Smooth muscle cell (in vitro differentiated cells): ENCODE measurements at regions not wholly inside any gene's neighbourhood (a gene's known extent, or its start where the extent isn't known, plus 50 kb on each side); places are given as distances from the start of the nearest gene placed in this dataset.

Source experiments
- DNase-seq: peaks from one replicate; lab custom pipeline; 2025; ENCODE audit not compliant: unreplicated experiment; lab: John Stamatoyannopoulos, UW
- H2AFZ ChIP-seq: fragments of 200-600 bp; sonication (generic); 2 replicates; pipeline ENCODE4 v1.6.0; 2016; ENCODE audit warnings: antibody characterized with exemption, low read depth, mild to moderate bottlenecking
- H3F3A ChIP-seq: fragments of 200-600 bp; sonication (generic); 2 replicates; pipeline ENCODE4 v1.6.0; 2017; ENCODE audit warnings: antibody characterized with exemption, low read depth
- H3K27ac ChIP-seq: fragments of 200-600 bp; sonication (generic); 2 replicates; pipeline ENCODE4 v1.5.1; 2016; ENCODE audit warnings: low read depth, mild to moderate bottlenecking
- H3K27me3 ChIP-seq: fragments of 200-600 bp; sonication (generic); 2 replicates; pipeline ENCODE4 v1.6.1; 2016; ENCODE audit warnings: low read depth, mild to moderate bottlenecking
- H3K36me3 ChIP-seq: fragments of 200-600 bp; sonication (generic); 2 replicates; pipeline ENCODE4 v1.5.1; 2016; ENCODE audit warnings: low read depth
- H3K4me1 ChIP-seq: fragments of 200-600 bp; sonication (generic); 2 replicates; pipeline ENCODE4 v1.5.1; 2016; ENCODE audit warnings: low read depth
- H3K4me2 ChIP-seq: fragments of 200-600 bp; sonication (generic); 2 replicates; pipeline ENCODE4 v1.6.0; 2016; ENCODE audit warnings: mild to moderate bottlenecking
- H3K4me3 ChIP-seq: fragments of 200-600 bp; sonication (generic); 2 replicates; pipeline ENCODE4 v1.5.1; 2016; ENCODE audit warnings: mild to moderate bottlenecking
- H3K79me2 ChIP-seq: fragments of 200-600 bp; sonication (generic); 2 replicates; pipeline ENCODE4 v1.6.0; 2016; ENCODE audit warnings: low read depth, mild to moderate bottlenecking
- H3K9ac ChIP-seq: fragments of 200-600 bp; sonication (generic); 2 replicates; pipeline ENCODE4 v1.6.0; 2016; ENCODE audit warnings: low read depth
- H3K9me3 ChIP-seq: fragments of 200-600 bp; sonication (generic); replicated peaks from 2 replicates; pipeline ENCODE4 v1.5.1; 2016; ENCODE audit warnings: low read depth
- H4K20me1 ChIP-seq: fragments of 200-600 bp; sonication (generic); 2 replicates; pipeline ENCODE4 v1.6.0; 2016; ENCODE audit warnings: low read depth
- CTCF ChIP-seq: fragments of 200-600 bp; sonication (generic); IDR thresholded peaks from 2 replicates; pipeline ENCODE4 v1.5.1; 2017; ENCODE audit warnings: borderline replicate concordance, mild to moderate bottlenecking, antibody characterized with exemption; ENCODE audit not compliant: insufficient read depth, poor library complexity, severe bottlenecking
- WGBS: methylation state at CpG from one replicate; pipeline ENCODE4 v1.1.7; 2016; ENCODE audit warnings: low lambda C conversion rate; 5-methylcytosine and 5-hydroxymethylcytosine counted together

GRCh38 chr4:19262467-19262866 is 989.2 kb upstream of the SLIT2 start:
- H3K4me1 ChIP-seq, result no peaks in the 10 kb centered on the region
- H4K20me1 ChIP-seq, result no peaks in the 10 kb centered on the region
- no peaks in the 10 kb centered on the region for H3K27me3 ChIP-seq
- WGBS, result 97% methylated on average over 2 of the region's 2 CpGs
- no peak overlapping the region for H3K9ac ChIP-seq
- H3K4me2 ChIP-seq, result no peak overlapping the region
- no peaks in the 10 kb centered on the region for H3K36me3 ChIP-seq
- H3K79me2 ChIP-seq, result no peaks in the 10 kb centered on the region
- DNase-seq, result no peak
- no peaks in the 10 kb centered on the region for H3K9me3 ChIP-seq
- H3F3A ChIP-seq, result no peaks in the 10 kb centered on the region
- TF ChIP-seq CTCF, result no peak
- H3K4me3 ChIP-seq, result no peak overlapping the region
- no peak overlapping the region for H3K27ac ChIP-seq
- no peak overlapping the region for H2AFZ ChIP-seq

- Histone ChIP-seq H3K9ac (no peak overlapping the region), H3K4me1 (no peaks in the 10 kb centered on the region), H3K36me3 (no peaks in the 10 kb centered on the region), H3K4me3 (no peak overlapping the region), H3K27ac (no peak overlapping the region), H3K4me2 (no peak overlapping the region), H4K20me1 (no peaks in the 10 kb centered on the region), H3K79me2 (no peaks in the 10 kb centered on the region), H3K9me3 (no peaks in the 10 kb centered on the region), H2AFZ (no peak overlapping the region), H3K27me3 (no peaks in the 10 kb centered on the region), H3F3A (no peaks in the 10 kb centered on the region)
- TF ChIP-seq CTCF, result no peak
- DNase-seq, result no peak
- WGBS, result 76% methylated on average over 2 of the region's 2 CpGs
Measured at GRCh38 chr4:19260346-19260745, 991.4 kb upstream of the SLIT2 start.

GRCh38 chr4:19259920-19260319 is 991.8 kb upstream of the SLIT2 start:
- DNase-seq, result no peak
- H3K36me3 ChIP-seq, result no peaks in the 10 kb centered on the region
- no peak for TF ChIP-seq CTCF
- WGBS, result 10% methylated on average over 1 of the region's 1 CpG
- no peaks in the 10 kb centered on the region for H3F3A ChIP-seq
- no peak overlapping the region for H3K4me2 ChIP-seq
- H3K9me3 ChIP-seq, result no peaks in the 10 kb centered on the region
- no peak overlapping the region for H3K4me3 ChIP-seq
- H2AFZ ChIP-seq, result no peak overlapping the region
- H3K9ac ChIP-seq, result no peak overlapping the region
- H3K4me1 ChIP-seq, result no peaks in the 10 kb centered on the region
- H3K27me3 ChIP-seq, result no peaks in the 10 kb centered on the region
- H4K20me1 ChIP-seq, result no peaks in the 10 kb centered on the region
- no peaks in the 10 kb centered on the region for H3K79me2 ChIP-seq
- H3K27ac ChIP-seq, result no peak overlapping the region

GRCh38 chr4:19256823-19257222 is 994.9 kb upstream of the SLIT2 start:
- Histone ChIP-seq H3K4me1 (no peaks in the 10 kb centered on the region), H3K9ac (no peak overlapping the region), H2AFZ (no peak overlapping the region), H3K4me2 (no peak overlapping the region), H3K9me3 (no peaks in the 10 kb centered on the region), H3F3A (no peaks in the 10 kb centered on the region), H3K79me2 (no peaks in the 10 kb centered on the region), H3K4me3 (no peak overlapping the region), H4K20me1 (no peaks in the 10 kb centered on the region), H3K36me3 (no peaks in the 10 kb centered on the region), H3K27me3 (no peaks in the 10 kb centered on the region), H3K27ac (no peak overlapping the region)
- DNase-seq, result no peak
- TF ChIP-seq CTCF, result no peak
